ENCODE measurements at regions not wholly inside any gene's neighbourhood (a gene's known extent, or its start where the extent isn't known, plus 50 kb on each side); places are given as distances from the start of the nearest gene placed in this dataset.

DNA sequence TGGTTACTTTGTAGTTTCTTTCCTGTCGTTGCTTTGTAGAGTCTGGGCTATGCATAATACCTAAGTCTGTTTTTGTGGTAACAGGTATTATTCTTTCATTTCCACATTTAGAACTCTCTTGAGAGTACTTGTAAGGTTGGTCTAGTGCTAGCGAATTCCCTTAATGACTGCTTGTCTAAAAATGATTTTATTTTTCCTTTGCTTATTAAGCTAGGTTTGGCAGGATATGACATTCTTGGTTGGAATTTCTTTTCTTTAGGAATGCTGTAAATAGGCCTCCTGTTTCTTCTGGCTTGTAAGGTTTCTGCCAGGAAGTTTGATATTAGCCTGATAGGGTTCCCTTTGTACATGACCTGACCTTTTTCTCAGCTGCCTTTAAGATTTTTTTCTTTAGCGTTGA is 70.1 kb upstream of the SGO1 start:
- H3K27ac Mint-ChIP-seq (ENCODE audit: unreplicated experiment): no peak overlapping the region
- TF ChIP-seq CTCF (IDR thresholded peaks at IDR 0.05; ENCODE audit: unreplicated experiment): no peak
- H3K27me3 Mint-ChIP-seq (ENCODE audit: unreplicated experiment): no peaks in the 10 kb centered on the region
- no peak for DNase-seq (ENCODE audit: low spot score)
- peaks cover 2% of the 10 kb centered on the region for H3K4me1 Mint-ChIP-seq (ENCODE audit: unreplicated experiment)
- no peak overlapping the region for H3K4me3 Mint-ChIP-seq (ENCODE audit: unreplicated experiment)
- no peaks in the 10 kb centered on the region for H3K36me3 Mint-ChIP-seq (ENCODE audit: low read depth, unreplicated experiment)
- H3K9me3 Mint-ChIP-seq (ENCODE audit: unreplicated experiment): no peaks in the 10 kb centered on the region

- no peak overlapping the region for H3K4me3 Mint-ChIP-seq (ENCODE audit: unreplicated experiment)
- H3K27me3 Mint-ChIP-seq (ENCODE audit: unreplicated experiment): no peaks in the 10 kb centered on the region
- peaks cover 2% of the 10 kb centered on the region for H3K4me1 Mint-ChIP-seq (ENCODE audit: unreplicated experiment)
- no peak for DNase-seq (ENCODE audit: low spot score)
- H3K27ac Mint-ChIP-seq (ENCODE audit: unreplicated experiment): no peak overlapping the region
- H3K9me3 Mint-ChIP-seq (ENCODE audit: unreplicated experiment): no peaks in the 10 kb centered on the region
- TF ChIP-seq CTCF (IDR thresholded peaks at IDR 0.05; ENCODE audit: unreplicated experiment): no peak
- no peaks in the 10 kb centered on the region for H3K36me3 Mint-ChIP-seq (ENCODE audit: low read depth, unreplicated experiment)
Measured at GRCh38 chr3:20254268-20255117, 68.5 kb upstream of the SGO1 start.

GRCh38 chr3:20250786-20251185 is 64.8 kb upstream of the SGO1 start:
- Mint-ChIP-seq H3K4me3 (ENCODE audit: unreplicated experiment) (no peak overlapping the region), H3K27me3 (ENCODE audit: unreplicated experiment) (no peaks in the 10 kb centered on the region), H3K4me1 (ENCODE audit: unreplicated experiment) (no peaks in the 10 kb centered on the region), H3K9me3 (ENCODE audit: unreplicated experiment) (no peaks in the 10 kb centered on the region), H3K27ac (ENCODE audit: unreplicated experiment) (no peak overlapping the region), H3K36me3 (ENCODE audit: low read depth, unreplicated experiment) (no peaks in the 10 kb centered on the region)
- no peak for DNase-seq (ENCODE audit: low spot score)
- TF ChIP-seq CTCF (IDR thresholded peaks at IDR 0.05; ENCODE audit: unreplicated experiment): no peak

GRCh38 chr3:20250314-20250713 is 64.3 kb upstream of the SGO1 start:
- Mint-ChIP-seq H3K4me1 (ENCODE audit: unreplicated experiment) (no peaks in the 10 kb centered on the region), H3K9me3 (ENCODE audit: unreplicated experiment) (no peaks in the 10 kb centered on the region), H3K36me3 (ENCODE audit: low read depth, unreplicated experiment) (no peaks in the 10 kb centered on the region), H3K4me3 (ENCODE audit: unreplicated experiment) (no peak overlapping the region), H3K27ac (ENCODE audit: unreplicated experiment) (no peak overlapping the region), H3K27me3 (ENCODE audit: unreplicated experiment) (no peaks in the 10 kb centered on the region)
- no peak for DNase-seq (ENCODE audit: low spot score)
- no peak for TF ChIP-seq CTCF (IDR thresholded peaks at IDR 0.05; ENCODE audit: unreplicated experiment)

DNA sequence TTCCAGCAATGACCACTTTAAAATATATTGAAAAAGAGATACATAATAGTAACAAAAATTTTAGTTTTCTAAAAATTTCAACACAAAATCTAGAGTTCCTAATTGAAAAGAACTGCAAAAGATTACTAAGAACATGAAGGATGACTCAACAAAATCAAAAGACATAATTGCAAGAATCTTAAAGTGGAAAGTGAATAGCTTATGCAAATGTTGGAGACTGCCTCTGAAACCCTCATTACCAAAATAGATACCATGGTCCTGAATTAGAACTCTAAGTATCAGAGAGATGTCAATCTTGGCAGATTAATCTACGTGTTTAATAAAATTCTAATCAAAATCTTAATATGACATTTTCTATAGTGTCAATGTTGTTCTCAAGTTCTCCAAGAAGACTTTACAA is 60.7 kb upstream of the SGO1 start:
- no peak overlapping the region for H3K4me3 Mint-ChIP-seq (ENCODE audit: unreplicated experiment)
- no peaks in the 10 kb centered on the region for H3K4me1 Mint-ChIP-seq (ENCODE audit: unreplicated experiment)
- DNase-seq (ENCODE audit: low spot score): no peak
- H3K27me3 Mint-ChIP-seq (ENCODE audit: unreplicated experiment): no peaks in the 10 kb centered on the region
- H3K9me3 Mint-ChIP-seq (ENCODE audit: unreplicated experiment): no peaks in the 10 kb centered on the region
- no peak overlapping the region for H3K27ac Mint-ChIP-seq (ENCODE audit: unreplicated experiment)
- no peaks in the 10 kb centered on the region for H3K36me3 Mint-ChIP-seq (ENCODE audit: low read depth, unreplicated experiment)
- no peak for TF ChIP-seq CTCF (IDR thresholded peaks at IDR 0.05; ENCODE audit: unreplicated experiment)
